NT2/D1 (cell line): ENCODE measurements at regions not wholly inside any gene's neighbourhood (a gene's known extent, or its start where the extent isn't known, plus 50 kb on each side); places are given as distances from the start of the nearest gene placed in this dataset.

Experiments used
- DNase-seq: peaks from one replicate; pipeline ENCODE4 v3.0.0-alpha.2; 2011; ENCODE audit warnings: low read depth, low spot score
- H3K27me3 ChIP-seq: 2 replicates; pipeline ENCODE4 v1.6.0; 2011; ENCODE audit warnings: mild to moderate bottlenecking; ENCODE audit not compliant: insufficient read length, insufficient read depth
- H3K36me3 ChIP-seq: 2 replicates; pipeline ENCODE4 v1.6.1; 2011; ENCODE audit warnings: mild to moderate bottlenecking, low read length, mixed read lengths; ENCODE audit not compliant: insufficient read depth, insufficient read length
- H3K4me1 ChIP-seq: 2 replicates; pipeline ENCODE4 v1.5.1; 2011; ENCODE audit not compliant: insufficient read depth, insufficient read length
- H3K4me3 ChIP-seq: 2 replicates; pipeline ENCODE4 v1.5.1; 2011; ENCODE audit warnings: low read depth; ENCODE audit not compliant: insufficient read length
- H3K9ac ChIP-seq: 2 replicates; pipeline ENCODE4 v1.6.0; 2011; ENCODE audit warnings: low read depth; ENCODE audit not compliant: insufficient read length
- H3K9me3 ChIP-seq: 2 replicates; pipeline ENCODE4 v1.5.1; 2011; ENCODE audit warnings: mild to moderate bottlenecking, low read length; ENCODE audit not compliant: insufficient read depth
- SUZ12 ChIP-seq: IDR thresholded peaks from 2 replicates; pipeline ENCODE4 v1.6.1; 2011; ENCODE audit not compliant: insufficient read length, insufficient read depth; ENCODE audit errors: extremely low read depth
- YY1 ChIP-seq: IDR thresholded peaks from 2 replicates; pipeline ENCODE4 v1.6.1; 2011; ENCODE audit not compliant: insufficient read length, insufficient read depth
- ZNF274 ChIP-seq: IDR thresholded peaks from 2 replicates; pipeline ENCODE4 v1.6.1; 2011; ENCODE audit warnings: mild to moderate bottlenecking, low read depth, low read length

DNA sequence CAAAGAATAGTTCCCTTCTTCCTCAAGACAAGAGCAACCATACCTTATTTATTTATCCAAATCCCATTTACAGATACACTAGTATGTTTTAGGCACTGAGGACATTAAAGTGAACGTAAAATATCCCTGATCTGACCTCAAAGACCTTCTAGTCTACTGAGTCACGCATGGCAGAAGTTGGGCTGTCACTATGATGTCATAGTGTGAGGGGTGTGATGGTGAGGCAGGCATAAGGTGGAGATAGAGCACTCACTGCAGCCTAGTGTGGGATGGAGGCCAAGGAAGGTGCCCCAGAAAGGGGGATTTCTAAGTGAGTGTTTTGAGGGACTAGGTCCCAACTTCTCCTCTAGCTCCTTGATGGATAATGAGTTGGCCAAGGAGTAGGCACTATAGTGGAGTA is 249.5 kb upstream of the SKOR2 start:
- Histone ChIP-seq H3K4me1 (no peaks in the 10 kb centered on the region), H3K9me3 (no peaks in the 10 kb centered on the region), H3K9ac (no peak overlapping the region), H3K36me3 (no peaks in the 10 kb centered on the region), H3K4me3 (no peak overlapping the region), H3K27me3 (no peaks in the 10 kb centered on the region)
- TF ChIP-seq ZNF274 (no peak), YY1 (no peak), SUZ12 (no peak)
- DNase-seq, result no peak

DNA sequence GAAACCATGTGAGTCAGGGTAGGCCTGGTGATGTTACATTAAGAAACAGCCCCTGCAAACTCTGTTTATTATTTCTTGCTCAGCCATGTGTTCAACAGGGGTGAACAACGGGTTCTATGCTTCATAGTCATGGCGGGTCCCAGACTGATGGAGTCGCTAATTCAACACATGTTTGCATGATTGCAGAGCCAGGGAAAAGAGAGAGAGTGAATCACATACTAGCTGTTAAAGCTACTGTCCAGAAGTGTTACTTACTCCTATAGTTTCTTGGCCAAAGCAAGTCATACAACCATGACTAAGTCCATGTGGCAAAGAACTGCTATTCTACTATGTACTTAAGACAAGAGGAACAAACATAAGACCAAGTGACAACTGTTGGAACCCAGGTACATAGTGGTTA is 241.2 kb upstream of the SKOR2 start:
- Histone ChIP-seq H3K4me1 (no peaks in the 10 kb centered on the region), H3K4me3 (no peak overlapping the region), H3K9me3 (no peaks in the 10 kb centered on the region; the same call in 1 of the 2 replicates), H3K36me3 (no peaks in the 10 kb centered on the region), H3K27me3 (no peaks in the 10 kb centered on the region), H3K9ac (no peak overlapping the region)
- TF ChIP-seq SUZ12, result no peak
- no peak for TF ChIP-seq ZNF274
- no peak for TF ChIP-seq YY1
- no peak for DNase-seq

DNA sequence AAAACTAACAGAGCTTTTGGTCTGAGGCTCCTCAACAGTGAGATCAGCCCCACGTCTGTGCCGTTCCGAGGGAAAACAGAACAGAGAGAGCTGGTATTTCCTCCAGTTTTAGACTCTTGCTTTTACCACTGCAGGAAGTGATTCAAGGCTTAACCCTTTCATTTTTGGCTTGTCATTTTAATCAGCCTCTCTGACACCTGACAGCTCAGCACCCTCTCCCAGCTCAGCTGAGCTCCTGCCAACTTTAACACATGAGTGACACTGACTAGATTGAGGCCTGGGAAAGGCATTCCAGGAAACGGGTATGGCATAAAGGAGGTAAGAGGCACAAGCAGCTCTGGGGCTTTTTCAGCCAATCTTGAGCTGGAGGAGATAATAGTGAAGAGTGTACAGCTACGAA is 239.4 kb upstream of the SKOR2 start:
- DNase-seq, result no peak
- H3K4me3 ChIP-seq, result no peak overlapping the region
- no peaks in the 10 kb centered on the region for H3K36me3 ChIP-seq
- no peak overlapping the region for H3K9ac ChIP-seq
- TF ChIP-seq YY1 (no peak), ZNF274 (no peak), SUZ12 (no peak)
- H3K4me1 ChIP-seq, result no peaks in the 10 kb centered on the region
- no peaks in the 10 kb centered on the region; the same call in 1 of the 2 replicates for H3K9me3 ChIP-seq
- H3K27me3 ChIP-seq, result no peaks in the 10 kb centered on the region

DNA sequence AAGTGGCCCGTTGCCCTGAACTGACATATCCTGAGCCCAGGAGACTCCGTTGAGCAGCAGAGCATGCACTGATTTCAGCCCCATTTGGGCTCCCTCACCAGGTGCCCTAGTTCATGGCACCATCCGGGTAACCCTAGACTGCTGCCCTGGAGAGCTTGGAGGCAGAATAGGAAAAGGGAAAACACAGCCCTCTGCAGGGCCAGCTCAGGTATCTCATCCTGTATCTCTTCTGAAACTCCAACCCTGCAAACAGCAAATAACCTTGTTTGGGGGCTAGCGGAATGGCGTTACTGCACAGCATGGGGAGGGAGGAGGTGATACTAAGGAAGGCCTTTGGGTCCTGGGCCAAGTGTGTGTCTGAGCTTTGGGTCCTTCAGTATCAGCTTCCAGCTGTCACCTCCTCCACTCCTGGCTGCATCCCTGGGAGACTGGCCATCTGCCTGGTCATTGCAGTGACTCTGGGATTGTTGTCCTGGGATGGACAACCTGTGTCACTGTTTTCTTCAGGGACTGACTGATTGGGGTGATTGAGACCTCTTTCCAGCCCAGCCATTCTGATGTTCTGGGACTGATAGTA is 233.8 kb upstream of the SKOR2 start:
- no peak for TF ChIP-seq SUZ12
- no peak for TF ChIP-seq ZNF274
- no peak for TF ChIP-seq YY1
- H3K27me3 ChIP-seq, result no peaks in the 10 kb centered on the region
- no peaks in the 10 kb centered on the region; the same call in 1 of the 2 replicates for H3K9me3 ChIP-seq
- H3K36me3 ChIP-seq, result no peaks in the 10 kb centered on the region
- H3K9ac ChIP-seq, result no peak overlapping the region
- no peak overlapping the region for H3K4me3 ChIP-seq
- DNase-seq, result no peak
- no peaks in the 10 kb centered on the region for H3K4me1 ChIP-seq

DNA sequence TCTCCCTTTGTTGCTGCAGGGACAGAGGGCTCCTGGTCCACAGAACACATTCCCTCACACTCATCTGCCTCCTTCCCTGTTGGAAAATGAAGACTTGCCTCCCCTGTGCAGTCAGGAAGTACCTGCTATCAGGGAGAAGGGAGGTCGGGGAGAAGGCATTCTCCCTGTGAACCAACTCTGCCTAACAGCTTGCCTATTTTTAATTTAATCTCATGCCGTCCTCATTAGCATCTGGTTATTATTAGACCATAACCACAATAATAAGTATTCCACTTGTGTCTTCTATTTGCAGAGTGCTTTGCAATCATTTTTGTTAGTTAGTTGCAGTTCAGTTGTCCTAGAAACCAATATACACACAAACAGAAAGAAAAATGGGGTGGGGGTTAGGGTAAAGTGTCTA is 232.6 kb upstream of the SKOR2 start:
- H3K4me3 ChIP-seq, result no peak overlapping the region
- no peak for DNase-seq
- no peaks in the 10 kb centered on the region; the same call in 1 of the 2 replicates for H3K9me3 ChIP-seq
- H3K9ac ChIP-seq, result no peak overlapping the region
- no peaks in the 10 kb centered on the region for H3K4me1 ChIP-seq
- H3K27me3 ChIP-seq, result no peaks in the 10 kb centered on the region
- no peaks in the 10 kb centered on the region for H3K36me3 ChIP-seq
- TF ChIP-seq ZNF274 (no peak), SUZ12 (no peak), YY1 (no peak)

DNA sequence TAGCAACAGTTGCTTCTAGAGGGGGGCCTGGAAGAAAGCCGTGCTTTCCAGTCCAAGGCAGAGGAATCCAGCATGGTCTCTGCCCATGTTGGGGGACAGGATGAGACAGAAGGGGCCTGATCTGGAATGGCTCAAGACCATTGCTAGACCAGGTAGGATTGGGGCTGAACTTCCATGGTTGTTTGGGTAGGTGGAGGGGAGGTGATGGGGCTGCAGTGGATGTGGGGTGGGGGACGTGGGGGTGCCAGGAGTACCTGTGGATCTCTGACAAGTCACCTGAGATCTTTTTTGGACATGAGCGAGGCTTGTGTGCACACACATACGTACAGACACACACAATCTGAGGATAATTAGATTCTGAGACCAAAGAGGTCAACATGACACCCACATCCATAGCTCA is 228.7 kb upstream of the SKOR2 start:
- Histone ChIP-seq H3K27me3 (no peaks in the 10 kb centered on the region), H3K4me1 (no peaks in the 10 kb centered on the region), H3K9ac (no peak overlapping the region), H3K4me3 (no peak overlapping the region), H3K36me3 (no peaks in the 10 kb centered on the region), H3K9me3 (no peaks in the 10 kb centered on the region)
- no peak for TF ChIP-seq SUZ12
- no peak for TF ChIP-seq YY1
- no peak for DNase-seq

DNA sequence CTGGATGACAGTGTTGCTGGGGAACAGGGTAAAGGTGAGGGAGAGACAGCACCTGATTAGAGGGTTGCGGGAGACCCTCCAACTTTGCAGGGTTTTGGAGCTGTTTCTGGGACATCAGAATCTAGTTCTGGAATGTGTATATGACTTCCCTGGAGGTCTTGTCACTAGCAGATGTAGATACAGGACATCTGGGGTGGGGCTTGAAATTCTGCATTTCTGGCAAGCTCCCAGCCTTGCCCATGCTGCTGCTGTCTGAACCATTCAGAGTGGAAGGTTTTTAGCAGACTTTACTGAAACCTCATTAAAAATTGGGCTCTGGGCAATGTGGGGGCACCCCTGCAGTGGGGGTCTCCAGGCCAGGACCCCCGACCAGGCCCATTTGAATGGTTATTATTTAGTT is 220.3 kb upstream of the SKOR2 start:
- no peak for TF ChIP-seq YY1
- no peak for TF ChIP-seq SUZ12
- TF ChIP-seq ZNF274, result no peak
- no peak for DNase-seq
- no peaks in the 10 kb centered on the region for H3K36me3 ChIP-seq
- H3K4me3 ChIP-seq, result no peak overlapping the region
- no peaks in the 10 kb centered on the region for H3K9me3 ChIP-seq
- no peaks in the 10 kb centered on the region for H3K27me3 ChIP-seq
- H3K9ac ChIP-seq, result no peak overlapping the region
- no peaks in the 10 kb centered on the region for H3K4me1 ChIP-seq

DNA sequence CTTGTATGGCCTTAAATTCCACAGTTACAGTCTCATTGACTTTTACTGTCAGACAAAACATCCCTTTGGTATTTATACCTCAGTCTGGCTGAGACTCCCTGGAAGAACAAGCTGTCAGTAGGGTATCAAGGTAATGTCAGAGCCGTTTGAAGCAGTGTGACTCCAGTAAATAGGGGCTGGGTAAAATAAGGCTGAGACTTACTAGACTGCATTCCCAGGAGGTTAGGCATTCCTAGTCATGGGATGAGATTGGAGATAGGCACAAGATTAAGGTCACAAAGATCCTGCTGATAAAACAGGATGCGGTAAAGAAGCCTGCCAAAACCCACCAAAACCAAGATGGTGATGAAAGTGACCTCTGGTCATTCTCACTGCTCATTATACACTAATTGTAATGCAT is 219.5 kb upstream of the SKOR2 start:
- no peaks in the 10 kb centered on the region for H3K4me1 ChIP-seq
- H3K9me3 ChIP-seq, result no peaks in the 10 kb centered on the region
- H3K9ac ChIP-seq, result no peak overlapping the region
- TF ChIP-seq YY1 (no peak), SUZ12 (no peak), ZNF274 (no peak)
- no peak overlapping the region for H3K4me3 ChIP-seq
- DNase-seq, result no peak
- no peaks in the 10 kb centered on the region for H3K27me3 ChIP-seq
- no peaks in the 10 kb centered on the region for H3K36me3 ChIP-seq
